NCI-H524 treated with DMSO at 0.1 percent for 48 hours (cell line): ENCODE measurements at regions not wholly inside any gene's neighbourhood (a gene's known extent, or its start where the extent isn't known, plus 50 kb on each side); places are given as distances from the start of the nearest gene placed in this dataset.

ENCODE experiments used
- DNase-seq: peaks from one replicate; lab custom pipeline; 2025; lab: John Stamatoyannopoulos, UW

DNA sequence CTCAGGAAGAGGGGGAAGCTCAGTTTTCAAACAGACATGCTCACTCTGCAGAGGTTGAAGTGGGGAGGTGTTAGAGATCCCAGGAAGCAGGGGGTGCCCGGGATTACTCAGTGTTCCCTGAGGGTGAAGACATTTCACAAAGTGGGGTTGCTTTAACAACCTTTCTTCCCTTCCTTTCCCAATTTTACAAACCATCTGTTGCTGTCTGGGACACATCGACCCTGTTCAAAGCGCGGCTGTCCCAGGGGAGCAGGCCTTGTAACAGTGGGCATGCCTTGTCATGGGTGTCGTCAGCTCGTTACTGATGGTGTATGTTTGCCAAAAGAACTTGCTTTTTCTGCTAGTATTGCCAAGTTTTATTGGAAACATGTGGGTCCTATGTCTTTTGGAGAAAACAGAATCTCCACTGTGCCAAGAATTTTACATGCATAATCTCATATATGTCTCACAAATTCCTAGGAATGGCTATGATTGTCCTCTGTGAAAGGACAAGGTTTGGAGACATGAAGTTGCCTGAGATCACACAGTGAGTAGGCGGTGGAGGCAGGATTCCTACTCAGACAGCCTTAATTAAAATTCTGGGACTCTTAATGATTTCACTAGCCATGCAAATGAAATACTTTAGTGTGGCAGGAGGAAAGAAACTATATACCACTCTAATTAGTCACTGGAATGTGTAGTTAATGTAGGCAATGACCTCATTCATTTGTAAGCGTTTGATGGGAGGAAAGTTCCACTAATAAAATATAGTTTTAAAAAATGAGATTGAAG lies 198.9 kb downstream of the NXNL2 start:
- DNase-seq: no peak

DNA sequence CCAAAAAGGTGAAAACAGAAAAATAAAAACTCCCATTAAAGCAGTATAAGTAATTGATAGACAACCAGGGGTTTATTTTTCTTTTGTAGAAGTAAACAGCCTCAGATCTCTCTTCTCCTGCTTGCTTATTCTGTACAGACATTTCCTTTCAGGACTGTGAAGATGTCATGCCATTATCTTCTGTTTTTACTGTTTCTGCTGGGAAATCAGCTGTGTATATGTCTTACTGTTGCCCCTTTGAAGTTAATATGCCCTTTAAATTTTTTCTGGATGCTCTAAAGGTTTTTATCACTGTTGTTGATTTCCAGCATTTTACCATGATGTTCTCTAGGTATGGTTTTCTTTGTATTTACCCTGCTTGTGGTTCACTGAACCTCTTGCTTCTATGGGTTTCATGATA lies 199.5 kb downstream of the NXNL2 start:
- DNase-seq: no peak

DNA sequence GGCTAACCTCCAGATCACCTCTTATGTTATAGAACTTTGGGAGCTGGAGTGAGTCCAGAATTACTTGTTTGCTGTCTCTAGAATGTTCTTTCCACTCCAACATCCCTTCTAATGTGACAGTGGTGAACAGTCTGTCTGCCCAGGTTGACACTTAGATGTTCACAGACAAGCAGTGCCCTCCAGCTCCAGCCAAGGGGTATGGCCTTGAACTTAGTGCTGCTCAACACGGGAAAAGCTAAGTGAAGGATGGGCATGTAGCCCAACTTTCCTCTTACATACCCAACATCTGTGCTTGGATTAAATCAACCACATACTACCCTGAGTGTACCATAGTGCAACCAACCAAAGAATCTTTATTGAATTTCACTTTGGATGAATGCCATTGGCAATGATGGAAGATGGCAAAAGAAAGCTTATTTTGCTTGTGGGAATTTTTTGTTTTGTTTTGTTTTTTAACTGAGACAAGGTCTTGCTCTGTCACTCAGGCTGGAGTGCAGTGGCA lies 201.2 kb downstream of the NXNL2 start:
- DNase-seq: no peak

DNA sequence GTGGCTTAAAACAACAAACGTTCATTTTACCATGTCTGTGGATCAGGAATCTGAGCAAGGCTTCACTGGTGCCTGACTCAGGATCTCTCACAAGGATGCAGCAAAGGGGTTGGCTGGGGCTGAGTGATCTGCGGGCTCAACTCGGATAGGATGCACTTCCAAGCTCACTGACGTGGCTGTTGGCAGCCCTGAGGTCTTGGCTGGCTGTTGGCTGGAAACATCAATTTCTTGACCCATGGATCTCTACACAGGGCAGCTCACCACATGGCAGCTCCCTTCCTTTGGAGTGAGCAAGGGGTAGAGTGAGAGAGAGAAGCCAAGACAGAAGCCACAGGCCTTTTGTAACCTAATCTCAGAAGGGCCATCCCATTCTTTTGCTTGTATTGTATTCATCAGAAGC lies 202.1 kb downstream of the NXNL2 start:
- no peak for DNase-seq

DNA sequence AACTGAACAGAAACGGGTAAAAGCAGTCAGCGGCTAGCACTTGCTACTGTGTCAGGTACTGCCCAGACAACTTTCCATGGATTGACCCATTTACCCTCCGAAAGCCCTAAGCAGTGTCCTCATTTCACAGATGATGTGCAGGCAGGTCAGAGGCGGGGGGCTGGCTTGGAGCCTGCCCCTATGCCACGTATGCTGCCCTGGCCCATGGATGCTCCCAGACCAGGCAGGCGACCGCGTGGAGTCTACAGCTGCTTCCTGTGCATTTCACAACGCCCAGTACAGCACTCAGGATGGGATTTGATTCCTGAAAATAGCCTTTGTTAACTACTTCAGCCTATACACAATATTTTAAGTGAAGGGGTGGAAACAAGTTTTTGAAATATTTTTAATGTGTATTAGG lies 202.9 kb downstream of the NXNL2 start:
- DNase-seq: no peak

DNA sequence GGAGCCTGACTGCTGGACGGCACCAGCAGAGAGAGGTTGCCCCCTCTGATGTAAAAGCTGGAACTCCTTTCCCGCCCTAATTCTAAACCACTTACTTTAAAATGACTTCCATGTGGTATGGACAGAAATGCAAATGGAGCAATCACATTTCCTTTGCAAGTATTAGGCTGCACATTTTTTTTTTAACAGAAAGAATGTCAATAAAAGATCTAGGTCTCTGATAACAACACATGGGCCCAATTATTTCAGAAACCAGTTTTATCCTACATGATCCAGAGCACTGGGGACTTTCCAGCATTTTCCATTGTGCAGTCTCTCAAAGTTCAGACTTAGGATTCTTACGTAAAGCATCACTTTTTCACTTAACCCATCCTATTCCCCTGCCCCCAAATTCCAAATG lies 203.7 kb downstream of the NXNL2 start:
- no peak for DNase-seq

DNA sequence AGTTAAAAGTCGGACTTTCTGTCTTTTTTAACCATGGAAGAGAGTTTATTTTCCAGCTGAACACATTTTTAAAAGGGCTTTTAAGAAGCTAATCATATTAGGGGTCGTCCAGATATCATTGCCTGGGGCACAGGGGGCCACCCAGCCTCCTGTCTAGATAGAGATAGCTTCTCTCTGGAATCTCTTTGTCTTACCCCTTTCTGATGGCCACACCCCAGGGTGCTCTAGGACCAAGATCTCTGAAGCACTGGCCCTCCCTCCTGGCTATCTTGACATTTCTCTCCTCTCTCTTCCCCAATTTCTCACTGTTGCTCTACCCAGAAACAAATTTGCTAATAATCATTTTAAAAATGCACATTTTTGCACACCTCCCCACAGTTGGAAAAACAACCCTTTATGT lies 204.4 kb downstream of the NXNL2 start:
- no peak for DNase-seq

DNA sequence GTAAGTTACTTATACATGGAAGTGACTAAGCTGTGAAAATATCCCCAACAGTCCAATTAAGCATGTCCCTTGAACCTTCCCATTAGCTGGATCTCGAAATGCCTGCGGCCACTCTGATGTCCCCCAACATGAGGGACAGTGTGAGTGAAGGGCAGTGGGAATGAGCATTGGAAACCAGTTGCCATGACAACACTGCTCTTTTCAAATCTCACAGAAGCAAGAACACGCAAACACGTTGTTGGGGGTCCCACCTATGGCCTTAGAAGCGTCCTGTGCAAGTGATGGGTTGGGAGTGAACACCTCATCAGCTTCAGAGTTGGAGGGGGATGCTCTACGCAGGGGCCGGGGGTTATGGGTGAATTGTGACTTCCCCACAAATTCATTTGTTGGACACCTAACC lies 205.9 kb downstream of the NXNL2 start:
- no peak for DNase-seq

DNA sequence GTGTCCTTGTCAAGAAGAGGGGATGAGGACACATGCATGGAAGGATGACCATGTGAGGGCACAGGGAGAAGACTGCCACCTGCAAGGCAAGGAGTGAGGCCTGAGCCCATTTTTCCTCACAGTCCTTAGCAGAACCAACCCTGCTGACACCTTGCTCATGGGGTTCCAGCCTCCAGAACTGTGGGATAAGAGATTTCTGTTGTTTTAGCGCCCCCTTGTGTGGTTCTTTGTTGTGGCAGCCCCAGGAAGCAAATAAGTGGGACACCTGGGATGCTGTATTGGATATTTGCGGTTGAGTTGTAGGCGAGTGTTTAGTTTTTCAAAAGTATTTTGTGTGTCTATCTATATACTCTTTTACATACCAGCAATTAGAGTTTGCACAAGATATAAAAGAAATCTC lies 206.4 kb downstream of the NXNL2 start:
- no peak for DNase-seq

DNA sequence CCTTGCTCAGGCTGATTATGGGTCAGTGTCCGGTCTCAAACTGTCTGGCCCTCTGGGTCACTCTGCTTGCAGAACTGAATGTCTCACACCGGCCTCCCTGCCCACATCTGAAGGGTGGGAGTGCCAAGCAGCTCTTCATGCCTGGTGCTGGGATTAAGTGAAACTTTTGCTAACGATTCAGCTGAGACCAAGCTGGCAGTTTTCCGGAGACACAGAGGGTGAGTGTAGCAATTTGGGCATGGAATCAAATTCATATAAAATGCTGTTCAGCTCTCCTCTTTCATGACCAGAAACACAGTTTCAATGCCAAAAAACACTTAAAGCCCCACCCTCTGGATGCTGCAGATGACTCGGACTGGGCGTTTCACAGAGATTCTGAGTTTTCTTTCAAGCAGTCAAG lies 207.5 kb downstream of the NXNL2 start:
- no peak for DNase-seq

DNA sequence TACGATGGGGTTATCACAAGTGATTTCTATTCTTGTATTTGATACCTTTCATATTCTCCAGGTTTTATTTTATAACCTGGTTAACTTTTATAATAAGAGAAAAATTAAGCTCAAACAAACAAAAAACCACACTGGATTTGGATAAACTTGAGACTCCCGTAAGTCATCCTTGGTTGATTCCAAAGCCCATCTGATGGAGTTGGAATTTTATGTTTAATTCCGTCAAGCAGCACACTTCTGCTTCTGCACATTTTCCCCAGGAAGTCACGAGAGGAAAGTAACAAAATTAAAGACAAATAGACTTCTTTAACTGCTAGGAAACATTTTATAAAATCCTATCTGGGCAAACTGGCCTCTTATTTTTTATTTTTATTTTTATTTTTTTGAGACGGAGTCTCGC lies 207.9 kb downstream of the NXNL2 start:
- no peak for DNase-seq

DNA sequence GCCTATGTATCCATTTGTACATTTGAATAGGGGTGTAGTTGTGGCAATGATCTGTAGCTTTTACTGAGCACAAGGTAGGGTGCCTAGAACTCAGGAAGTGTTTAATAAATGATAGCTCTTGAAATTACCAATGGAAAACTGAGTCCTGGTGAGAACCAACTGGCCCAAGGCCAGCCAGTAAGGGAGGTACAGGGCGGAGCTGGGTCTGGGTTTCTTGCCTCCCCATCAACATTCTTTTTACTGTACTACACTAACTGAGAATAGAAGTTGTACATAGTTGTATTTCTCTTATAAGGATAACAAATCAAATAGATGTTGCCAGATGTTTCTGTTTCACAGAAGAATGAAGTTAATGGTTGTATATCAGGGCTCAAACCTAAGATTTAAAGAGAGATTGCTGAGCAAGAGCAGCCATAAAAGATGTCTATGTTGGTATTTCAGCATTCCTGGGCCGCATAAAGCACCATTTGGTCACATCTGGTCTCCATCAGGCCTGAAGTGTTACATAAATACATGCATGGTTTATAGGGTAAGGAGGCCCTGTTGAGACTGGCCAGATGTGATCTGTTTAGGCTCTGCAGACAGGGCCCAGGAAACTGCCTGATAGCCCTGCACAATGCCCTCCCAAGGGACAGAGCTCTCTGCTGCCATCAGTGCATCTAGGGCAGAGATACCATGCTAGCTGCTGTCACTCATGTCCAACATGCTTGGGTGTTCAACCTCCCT lies 210.5 kb downstream of the NXNL2 start:
- no peak for DNase-seq

DNA sequence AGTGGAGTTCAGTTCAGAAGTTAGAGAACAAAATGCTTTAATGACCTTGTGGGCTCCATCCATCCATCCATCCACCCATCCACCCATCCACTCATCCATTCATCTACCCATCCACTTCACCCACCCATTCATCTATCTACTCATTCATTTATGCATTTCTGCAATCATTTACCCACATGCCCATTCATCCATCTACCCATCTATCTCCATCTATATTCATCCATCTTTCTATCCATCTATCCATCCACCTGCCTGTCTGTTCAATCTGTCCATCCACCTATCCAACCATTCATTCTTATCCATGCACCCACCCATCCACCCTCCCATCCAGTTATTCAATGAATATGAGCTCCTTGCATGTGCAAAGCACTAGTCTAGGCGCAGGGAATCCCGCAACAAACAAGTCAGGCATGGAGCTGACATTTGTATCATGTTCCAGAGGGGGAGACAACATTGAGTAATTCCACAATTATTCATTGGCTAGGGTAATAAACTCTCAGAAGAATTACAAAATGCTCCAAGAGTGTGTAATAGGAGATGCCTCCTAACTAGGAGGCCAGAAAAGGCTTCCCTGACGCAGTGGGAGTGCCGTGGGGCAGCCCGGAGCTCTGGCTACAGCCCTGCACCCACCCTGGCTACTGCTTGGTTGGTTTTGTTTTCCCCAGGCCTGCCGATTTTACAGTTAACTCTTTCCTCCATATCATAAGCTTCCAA lies 211.2 kb downstream of the NXNL2 start:
- no peak for DNase-seq

DNA sequence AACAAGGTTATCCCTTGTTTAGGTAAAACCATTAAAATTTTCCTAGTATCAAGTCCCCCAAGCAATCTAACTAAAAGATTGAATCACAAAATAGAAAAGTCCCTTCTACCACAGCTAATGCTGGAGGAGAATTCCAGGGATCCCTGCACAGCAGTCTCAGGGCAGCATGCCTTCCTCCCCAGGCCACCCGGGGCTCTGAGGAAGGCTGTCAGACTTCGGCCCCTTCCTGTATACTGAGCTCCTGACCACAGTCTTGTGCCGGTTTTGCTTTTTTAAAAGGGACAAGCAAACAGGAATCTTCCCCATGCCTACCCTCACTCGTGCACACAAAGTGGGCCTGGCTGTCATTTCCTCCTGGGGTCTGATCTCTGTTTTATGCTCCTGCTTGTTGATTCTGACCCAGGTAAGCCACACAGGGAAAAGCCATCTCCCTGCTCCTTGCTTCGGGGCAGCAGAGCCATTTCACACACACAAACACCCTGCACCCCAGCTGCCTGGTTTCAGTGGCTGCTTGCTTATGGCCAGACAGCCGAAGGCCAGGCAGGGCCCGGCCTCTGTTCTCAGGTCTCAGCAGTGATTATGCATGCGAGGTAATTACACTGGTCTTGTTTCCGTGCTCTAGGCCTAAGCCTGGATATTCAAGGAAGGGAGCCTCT lies 211.9 kb downstream of the NXNL2 start:
- DNase-seq: no peak

DNA sequence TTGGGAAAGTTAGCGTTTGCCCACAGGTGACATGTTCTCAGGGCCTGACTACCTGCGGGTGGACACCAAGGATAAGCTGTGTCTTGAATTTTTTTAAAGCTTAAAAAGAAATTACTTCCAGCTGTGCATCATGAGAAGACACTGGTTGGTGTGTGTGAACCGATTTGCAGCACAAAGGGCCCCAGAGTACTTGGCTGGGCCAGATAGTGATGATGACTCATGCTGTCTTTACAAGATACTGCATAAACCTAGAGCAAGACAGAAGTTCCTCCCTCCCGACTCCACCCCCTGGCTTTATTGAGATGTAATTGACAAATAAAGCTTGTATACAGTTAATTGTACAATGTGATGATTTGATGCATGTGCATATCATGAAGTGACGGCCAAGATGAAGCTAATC lies 212.8 kb downstream of the NXNL2 start:
- DNase-seq: no peak

DNA sequence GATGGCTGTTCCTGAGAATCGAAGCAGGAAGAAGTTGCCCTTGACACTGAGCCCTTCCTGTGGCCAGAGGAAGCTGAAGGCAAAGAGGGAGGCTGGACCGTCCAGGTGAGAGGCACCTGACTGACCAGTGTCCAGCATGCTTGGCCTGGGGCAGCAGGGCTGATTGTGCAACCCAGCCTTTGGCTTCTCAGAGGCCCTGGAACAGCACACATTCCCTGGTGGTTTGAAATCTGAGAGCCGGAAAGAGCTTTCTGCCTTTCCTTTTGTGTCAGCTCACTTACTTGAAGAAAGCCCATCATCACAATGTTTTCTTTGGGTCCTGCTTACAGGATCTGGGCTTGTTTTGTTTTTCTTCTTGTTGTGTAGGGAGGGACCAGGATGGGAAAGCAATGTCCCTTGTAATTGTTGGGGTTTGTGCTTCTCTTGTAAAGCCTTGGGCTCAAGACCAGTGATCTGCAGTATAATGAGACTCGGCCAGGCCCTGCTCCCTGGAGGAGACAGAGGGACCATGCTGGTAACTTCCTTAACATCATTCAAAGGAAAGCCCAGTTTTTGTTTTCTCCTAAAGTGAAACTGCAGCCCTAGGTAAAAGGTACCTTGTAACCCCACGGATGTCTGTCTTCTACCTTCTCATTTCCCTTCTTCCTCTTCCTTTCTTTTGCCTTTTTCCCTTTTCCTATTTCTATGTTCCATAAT lies 213.7 kb downstream of the NXNL2 start:
- DNase-seq: no peak

DNA sequence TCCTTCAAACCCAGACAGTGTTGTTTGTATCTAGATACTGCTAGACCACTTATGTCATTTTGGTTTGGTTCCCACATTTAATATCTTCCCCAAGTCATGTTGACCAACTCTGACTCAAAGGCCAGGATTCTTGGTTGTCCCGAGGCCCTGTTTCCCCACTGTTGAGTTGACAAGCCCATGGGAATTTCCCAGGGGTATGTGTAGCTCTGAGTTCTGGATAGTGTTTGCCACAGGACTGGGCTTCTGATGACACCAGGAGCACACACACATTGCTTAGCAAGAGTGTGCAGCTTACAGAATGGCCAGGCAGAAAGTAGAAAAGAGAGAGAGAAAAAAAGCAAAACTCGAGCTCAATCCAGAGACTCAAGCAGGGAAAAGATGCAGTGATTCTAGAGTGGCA lies 214.4 kb downstream of the NXNL2 start:
- no peak for DNase-seq

DNA sequence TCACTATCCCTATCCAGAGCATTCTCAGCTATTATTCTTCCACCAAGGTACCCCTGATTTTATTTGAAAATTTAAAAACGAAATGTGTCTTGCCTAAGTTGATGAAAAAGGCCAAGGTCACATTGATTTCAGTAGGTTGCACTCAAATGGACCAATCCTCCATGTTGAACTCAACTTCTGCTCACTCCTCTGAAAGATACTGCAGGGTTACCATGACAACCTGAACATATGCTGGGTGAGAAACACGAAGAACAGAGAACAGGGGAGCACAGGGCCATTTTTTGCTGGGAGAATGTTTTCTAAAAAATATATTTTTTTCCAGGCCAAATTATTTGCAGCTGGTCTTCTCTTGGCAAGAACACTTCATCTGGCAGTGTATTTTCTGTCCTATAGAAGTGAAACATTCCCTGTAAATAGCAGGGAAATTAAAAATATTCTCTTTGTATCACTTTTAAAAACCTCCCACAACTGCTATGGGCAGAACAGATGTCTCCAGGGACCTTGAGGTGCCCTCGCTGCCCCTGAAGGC lies 215.9 kb downstream of the NXNL2 start:
- no peak for DNase-seq

DNA sequence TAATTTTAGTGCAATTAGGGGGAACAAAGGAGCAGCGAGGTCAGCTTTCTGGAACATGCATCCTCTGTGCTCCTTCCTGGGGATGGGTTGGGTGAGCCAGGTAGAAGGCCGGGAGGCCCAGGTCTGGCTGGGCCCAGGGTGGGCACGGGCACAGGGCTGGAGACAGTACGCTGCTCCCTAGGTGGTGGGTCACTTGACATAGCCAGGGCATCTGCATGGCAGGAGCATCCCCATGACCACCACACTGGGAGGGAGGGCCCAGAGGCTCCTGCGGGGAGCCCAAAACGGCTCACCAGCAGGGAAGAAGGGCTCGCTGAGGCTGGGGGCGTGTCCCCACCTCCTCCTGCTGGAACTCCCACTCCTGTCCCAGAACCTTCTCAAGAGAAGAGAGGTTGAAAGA lies 216.8 kb downstream of the NXNL2 start:
- no peak for DNase-seq

DNA sequence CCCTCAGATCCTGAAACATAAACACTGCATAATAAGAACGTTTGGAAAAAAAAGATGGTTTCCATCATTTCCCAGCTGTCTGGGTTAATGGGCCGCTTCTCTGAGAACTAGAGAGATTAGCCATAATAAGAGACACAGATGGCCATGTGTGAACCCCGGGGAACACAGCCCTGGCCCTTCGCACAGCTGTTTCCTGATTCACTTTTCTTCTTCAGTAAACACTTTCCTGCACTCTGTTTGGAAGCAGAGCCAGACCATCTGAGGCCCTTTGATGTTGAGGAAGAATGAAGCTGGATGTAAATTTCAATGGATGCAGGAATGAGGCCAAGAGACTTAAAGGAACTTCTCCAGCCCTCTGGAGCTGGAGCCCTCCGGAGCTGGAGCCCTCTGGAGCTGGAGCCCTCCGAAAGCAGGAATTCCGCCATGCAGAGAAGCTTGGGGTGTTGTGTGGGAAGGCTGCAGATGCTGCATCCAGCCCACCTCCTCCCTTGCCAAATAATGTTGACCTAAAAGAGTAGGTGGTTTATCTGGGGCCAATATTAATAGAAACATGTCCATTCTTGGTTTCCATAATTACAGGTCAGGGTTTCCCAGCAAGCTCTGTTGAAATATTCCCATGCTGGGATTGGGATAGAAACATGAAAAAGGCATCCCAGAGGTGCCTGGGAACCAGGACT lies 218.9 kb downstream of the NXNL2 start:
- DNase-seq: no peak

DNA sequence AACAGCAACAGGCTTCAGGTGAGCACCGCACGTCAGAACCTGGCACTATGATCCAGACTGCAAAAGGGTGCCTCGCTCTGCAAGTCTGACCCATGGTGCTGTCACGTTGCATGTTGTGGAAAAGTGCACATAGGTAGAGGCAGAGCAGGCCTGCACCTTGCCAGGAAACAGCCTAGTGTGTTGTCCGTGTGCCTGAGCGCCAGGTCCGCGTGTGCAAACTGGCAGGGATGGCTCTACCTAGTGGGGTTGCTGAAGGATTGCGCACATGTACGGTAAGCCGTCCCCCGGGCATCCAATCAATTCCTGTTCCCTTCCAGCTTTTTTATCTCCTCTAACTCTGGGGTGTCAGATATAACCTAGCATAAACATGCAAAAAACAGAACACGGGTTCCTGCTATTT lies 219.5 kb downstream of the NXNL2 start:
- DNase-seq: no peak
